NCI-H226 (cell line): ENCODE measurements at regions not wholly inside any gene's neighbourhood (a gene's known extent, or its start where the extent isn't known, plus 50 kb on each side); places are given as distances from the start of the nearest gene placed in this dataset.

Source experiments
- DNase-seq: peaks from one replicate; pipeline ENCODE4 v3.0.0-alpha.2; 2015

DNA sequence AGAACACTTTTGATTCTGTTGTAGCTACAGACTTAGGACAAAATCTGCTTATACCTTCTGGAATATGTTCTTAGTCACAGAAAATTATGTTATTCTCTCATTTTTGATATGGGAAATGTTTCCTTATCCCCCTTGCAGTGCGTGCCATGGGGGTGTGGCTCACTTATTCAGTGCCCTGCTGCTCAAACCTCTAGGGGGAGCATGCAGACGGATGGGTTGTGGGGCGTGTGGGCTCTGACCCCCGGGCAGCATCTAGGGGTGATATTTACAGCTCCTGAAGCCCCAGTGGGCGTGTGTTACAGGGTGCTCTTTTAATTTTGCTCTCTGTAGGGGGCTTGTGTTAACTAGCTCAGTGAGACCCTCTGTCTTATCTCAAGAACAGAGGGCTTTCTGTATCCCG lies 61.3 kb upstream of the FERMT1 start:
- no peak for DNase-seq

DNA sequence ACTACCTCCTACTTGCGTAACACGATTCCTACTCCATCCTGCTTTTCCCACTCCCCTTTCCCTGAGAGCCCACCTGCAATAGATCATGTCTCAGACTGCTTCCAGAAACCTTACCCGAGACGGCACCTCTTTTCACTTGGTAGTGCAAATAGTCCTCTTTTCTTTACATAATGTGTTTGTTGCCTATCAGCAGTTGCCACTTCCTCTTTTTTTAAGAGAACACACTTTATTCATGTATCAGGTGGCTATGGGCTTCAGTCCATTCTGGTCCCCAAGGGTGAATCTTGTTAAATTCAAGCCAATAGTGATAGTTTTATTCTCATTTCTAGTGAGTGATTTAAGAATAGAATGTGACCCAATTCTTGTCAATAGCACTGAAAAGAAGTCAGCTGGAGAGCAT lies 57.7 kb upstream of the FERMT1 start:
- no peak for DNase-seq

DNA sequence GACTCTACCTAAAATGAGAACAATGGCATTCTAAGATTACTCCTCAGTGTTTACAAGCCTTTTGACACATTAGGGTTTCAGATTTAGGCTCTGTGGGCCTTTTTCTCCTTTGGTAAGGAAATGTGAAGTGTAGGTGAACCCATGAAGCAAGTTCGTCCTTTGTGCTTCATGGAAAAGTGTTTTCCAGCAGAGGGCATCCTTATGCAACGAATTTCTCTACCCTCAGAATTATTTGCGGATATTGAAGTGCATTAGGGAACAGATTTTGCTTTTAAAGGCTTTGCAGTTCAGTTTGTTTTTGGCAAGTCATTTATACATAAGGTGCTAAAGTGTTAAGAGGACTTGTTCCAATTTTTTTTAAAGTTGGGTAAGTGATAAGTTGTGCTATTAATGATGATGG lies 55.7 kb upstream of the FERMT1 start:
- DNase-seq = no peak

DNA sequence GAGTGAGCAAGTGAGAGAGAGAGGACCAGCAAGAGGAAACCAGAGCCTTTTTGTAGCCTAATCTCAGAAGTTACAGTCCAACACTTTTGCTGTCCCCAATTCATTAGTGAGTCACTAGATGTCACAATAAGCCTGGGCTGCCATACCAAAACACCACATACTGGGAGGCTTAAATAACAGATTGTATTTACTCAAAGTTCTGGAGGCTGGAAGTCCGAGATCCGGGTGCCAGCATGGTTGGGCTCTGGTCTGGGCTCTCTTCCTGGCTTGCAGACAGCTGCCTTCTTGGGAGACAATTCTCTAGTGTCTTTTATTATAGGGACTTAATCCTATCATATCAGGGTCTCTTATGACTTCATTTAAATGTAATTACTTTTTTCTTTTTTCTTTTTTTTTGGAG lies 50.7 kb upstream of the FERMT1 start:
- no peak for DNase-seq
